GM23338 (cell line): ENCODE measurements at regions not wholly inside any gene's neighbourhood (a gene's known extent, or its start where the extent isn't known, plus 50 kb on each side); places are given as distances from the start of the nearest gene placed in this dataset.

Experiments
- ATAC-seq: fragments of 200-7000 bp; cut with Tn5 transposase; 3 replicates; pipeline ENCODE4 v1.9.1; 2020
- DNase-seq: peaks from one replicate; pipeline ENCODE4 v3.0.0-alpha.2; 2015; ENCODE audit warnings: low spot score
- H2AFZ ChIP-seq: fragments of 200-600 bp; sonication (generic); 2 replicates; pipeline ENCODE4 v1.8.0; 2016; ENCODE audit warnings: antibody characterized with exemption, mild to moderate bottlenecking, moderate library complexity
- H3F3A ChIP-seq: fragments of 200-600 bp; sonication (generic); replicated peaks from 2 replicates; pipeline ENCODE4 v1.8.0; 2017; ENCODE audit warnings: antibody characterized with exemption, mixed run types, low read depth
- H3K27ac ChIP-seq: fragments of 200-600 bp; sonication (generic); 2 replicates; pipeline ENCODE4 v1.6.1; 2016; ENCODE audit warnings: low read depth
- H3K27me3 ChIP-seq: fragments of 200-600 bp; sonication (generic); 2 replicates; pipeline ENCODE4 v1.8.0; 2016; ENCODE audit warnings: mild to moderate bottlenecking, mixed run types, moderate library complexity; ENCODE audit not compliant: insufficient read depth
- H3K36me3 ChIP-seq: fragments of 200-600 bp; sonication (generic); 2 replicates; pipeline ENCODE4 v1.8.0; 2016; ENCODE audit warnings: mild to moderate bottlenecking; ENCODE audit not compliant: insufficient read depth
- H3K4me1 ChIP-seq: fragments of 200-600 bp; sonication (generic); 2 replicates; pipeline ENCODE4 v1.8.0; 2016; ENCODE audit warnings: mild to moderate bottlenecking, moderate library complexity; ENCODE audit not compliant: insufficient read depth
- H3K4me2 ChIP-seq: fragments of 200-600 bp; sonication (generic); 2 replicates; pipeline ENCODE4 v1.7.1; 2017; ENCODE audit warnings: mixed run types
- H3K4me3 ChIP-seq: fragments of 200-600 bp; sonication (generic); 2 replicates; pipeline ENCODE4 v1.6.1; 2016; ENCODE audit warnings: mixed run types
- H3K79me2 ChIP-seq: fragments of 200-600 bp; sonication (generic); replicated peaks from 2 replicates; pipeline ENCODE4 v1.8.0; 2017; ENCODE audit warnings: mild to moderate bottlenecking; ENCODE audit not compliant: insufficient read depth
- H3K9me2 ChIP-seq: fragments of 200-600 bp; sonication (generic); 2 replicates; pipeline ENCODE4 v1.8.0; 2017; ENCODE audit not compliant: insufficient read depth
- H4K20me1 ChIP-seq: fragments of 200-600 bp; sonication (generic); replicated peaks from 2 replicates; pipeline ENCODE4 v1.8.0; 2017; ENCODE audit warnings: mild to moderate bottlenecking; ENCODE audit not compliant: insufficient read depth
- H3K27ac Mint-ChIP-seq: 2 replicates; pipeline ENCODE4 v1.8.0; 2020; ENCODE audit warnings: inconsistent platforms, mild to moderate bottlenecking, moderate library complexity, mixed read lengths
- H3K27me3 Mint-ChIP-seq: 3 replicates; pipeline ENCODE4 v1.8.0; 2022; ENCODE audit warnings: low read depth, mild to moderate bottlenecking, moderate library complexity, mixed read lengths, inconsistent platforms; ENCODE audit not compliant: insufficient read depth, poor library complexity
- H3K36me3 Mint-ChIP-seq: 3 replicates; pipeline ENCODE4 v1.8.0; 2021; ENCODE audit warnings: low read depth, mild to moderate bottlenecking, inconsistent platforms, moderate library complexity, mixed read lengths
- H3K4me1 Mint-ChIP-seq: 3 replicates; pipeline ENCODE4 v1.8.0; 2020; ENCODE audit warnings: mild to moderate bottlenecking, inconsistent platforms, mixed read lengths
- H3K4me3 Mint-ChIP-seq: 3 replicates; pipeline ENCODE4 v1.8.0; 2021; ENCODE audit warnings: moderate library complexity, mild to moderate bottlenecking, inconsistent platforms, mixed read lengths
- H3K9me3 Mint-ChIP-seq: 3 replicates; pipeline ENCODE4 v1.8.0; 2020; ENCODE audit warnings: moderate library complexity, mild to moderate bottlenecking, inconsistent platforms, mixed read lengths
- EZH2 ChIP-seq: fragments of 200-600 bp; sonication (generic); IDR thresholded peaks from one replicate; pipeline ENCODE4 v1.8.0; 2017; ENCODE audit warnings: antibody characterized with exemption, mild to moderate bottlenecking, low read depth; ENCODE audit not compliant: unreplicated experiment
- EZH2phosphoT487 ChIP-seq: fragments of 200-600 bp; sonication (generic); IDR thresholded peaks from one replicate; pipeline ENCODE4 v1.8.1; 2018; ENCODE audit warnings: antibody characterized with exemption; ENCODE audit not compliant: unreplicated experiment
- JUNB ChIP-seq: IDR thresholded peaks from one replicate; pipeline ENCODE4 v1.6.1; 2016; ENCODE audit warnings: antibody characterized with exemption; ENCODE audit not compliant: unreplicated experiment
- POLR2AphosphoS5 ChIP-seq: IDR thresholded peaks from 2 replicates; pipeline ENCODE4 v1.6.1; 2016; ENCODE audit warnings: antibody characterized with exemption, low read depth
- STAT1 ChIP-seq: IDR thresholded peaks from one replicate; pipeline ENCODE4 v1.6.1; 2016; ENCODE audit warnings: antibody characterized with exemption; ENCODE audit not compliant: unreplicated experiment
- ZNF331 ChIP-seq: fragments of 250-450 bp; sonication (Bioruptor Pico); IDR thresholded peaks from 2 replicates; pipeline ENCODE4 v1.5.0; 2020; ENCODE audit warnings: low read depth, mild to moderate bottlenecking, moderate library complexity
- TF ChIP-seq, protein P1 (sequence below), 2 experiments: fragments of 200-600 bp in 1 of 2; sonication (generic) in 1 of 2; conservative IDR thresholded peaks; 2 replicates each; pipeline versions ENCODE4 v1.5.1 to v1.6.1; 2016 to 2017; ENCODE audit warnings: antibody characterized with exemption in 2 of 2, low read depth in 2 of 2, mild to moderate bottlenecking in 2 of 2, moderate library complexity in 1 of 2
- TF ChIP-seq, protein P2 (sequence below): IDR thresholded peaks from one replicate; pipeline ENCODE4 v1.6.1; 2018; ENCODE audit warnings: antibody characterized with exemption; ENCODE audit not compliant: unreplicated experiment

DNA sequence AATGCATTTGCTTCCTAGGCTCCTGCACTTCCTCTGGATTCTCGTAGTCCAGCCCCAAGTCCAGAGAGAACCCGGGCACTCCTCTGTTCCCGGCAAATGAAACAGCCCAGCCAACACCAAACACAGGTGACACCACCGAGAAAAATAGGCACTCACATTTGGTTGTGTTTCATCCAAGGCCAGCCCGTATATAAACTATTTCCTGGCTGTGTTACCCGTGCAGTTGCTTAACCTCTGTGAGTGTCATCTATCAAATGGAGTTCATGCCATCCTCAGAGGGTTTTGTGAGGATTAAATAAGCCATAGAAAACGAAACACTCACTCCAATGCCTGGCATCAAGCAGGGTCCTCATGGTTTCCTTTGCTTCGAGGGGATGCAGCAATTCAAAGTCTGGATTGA lies 115.2 kb downstream of the BOD1 start (continued):
- TF ChIP-seq, protein P1, sequence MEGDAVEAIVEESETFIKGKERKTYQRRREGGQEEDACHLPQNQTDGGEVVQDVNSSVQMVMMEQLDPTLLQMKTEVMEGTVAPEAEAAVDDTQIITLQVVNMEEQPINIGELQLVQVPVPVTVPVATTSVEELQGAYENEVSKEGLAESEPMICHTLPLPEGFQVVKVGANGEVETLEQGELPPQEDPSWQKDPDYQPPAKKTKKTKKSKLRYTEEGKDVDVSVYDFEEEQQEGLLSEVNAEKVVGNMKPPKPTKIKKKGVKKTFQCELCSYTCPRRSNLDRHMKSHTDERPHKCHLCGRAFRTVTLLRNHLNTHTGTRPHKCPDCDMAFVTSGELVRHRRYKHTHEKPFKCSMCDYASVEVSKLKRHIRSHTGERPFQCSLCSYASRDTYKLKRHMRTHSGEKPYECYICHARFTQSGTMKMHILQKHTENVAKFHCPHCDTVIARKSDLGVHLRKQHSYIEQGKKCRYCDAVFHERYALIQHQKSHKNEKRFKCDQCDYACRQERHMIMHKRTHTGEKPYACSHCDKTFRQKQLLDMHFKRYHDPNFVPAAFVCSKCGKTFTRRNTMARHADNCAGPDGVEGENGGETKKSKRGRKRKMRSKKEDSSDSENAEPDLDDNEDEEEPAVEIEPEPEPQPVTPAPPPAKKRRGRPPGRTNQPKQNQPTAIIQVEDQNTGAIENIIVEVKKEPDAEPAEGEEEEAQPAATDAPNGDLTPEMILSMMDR (conservative IDR thresholded peaks at IDR 0.05; ENCODE audit: low read depth in 2 of 2): no peak
- TF ChIP-seq, protein P2, sequence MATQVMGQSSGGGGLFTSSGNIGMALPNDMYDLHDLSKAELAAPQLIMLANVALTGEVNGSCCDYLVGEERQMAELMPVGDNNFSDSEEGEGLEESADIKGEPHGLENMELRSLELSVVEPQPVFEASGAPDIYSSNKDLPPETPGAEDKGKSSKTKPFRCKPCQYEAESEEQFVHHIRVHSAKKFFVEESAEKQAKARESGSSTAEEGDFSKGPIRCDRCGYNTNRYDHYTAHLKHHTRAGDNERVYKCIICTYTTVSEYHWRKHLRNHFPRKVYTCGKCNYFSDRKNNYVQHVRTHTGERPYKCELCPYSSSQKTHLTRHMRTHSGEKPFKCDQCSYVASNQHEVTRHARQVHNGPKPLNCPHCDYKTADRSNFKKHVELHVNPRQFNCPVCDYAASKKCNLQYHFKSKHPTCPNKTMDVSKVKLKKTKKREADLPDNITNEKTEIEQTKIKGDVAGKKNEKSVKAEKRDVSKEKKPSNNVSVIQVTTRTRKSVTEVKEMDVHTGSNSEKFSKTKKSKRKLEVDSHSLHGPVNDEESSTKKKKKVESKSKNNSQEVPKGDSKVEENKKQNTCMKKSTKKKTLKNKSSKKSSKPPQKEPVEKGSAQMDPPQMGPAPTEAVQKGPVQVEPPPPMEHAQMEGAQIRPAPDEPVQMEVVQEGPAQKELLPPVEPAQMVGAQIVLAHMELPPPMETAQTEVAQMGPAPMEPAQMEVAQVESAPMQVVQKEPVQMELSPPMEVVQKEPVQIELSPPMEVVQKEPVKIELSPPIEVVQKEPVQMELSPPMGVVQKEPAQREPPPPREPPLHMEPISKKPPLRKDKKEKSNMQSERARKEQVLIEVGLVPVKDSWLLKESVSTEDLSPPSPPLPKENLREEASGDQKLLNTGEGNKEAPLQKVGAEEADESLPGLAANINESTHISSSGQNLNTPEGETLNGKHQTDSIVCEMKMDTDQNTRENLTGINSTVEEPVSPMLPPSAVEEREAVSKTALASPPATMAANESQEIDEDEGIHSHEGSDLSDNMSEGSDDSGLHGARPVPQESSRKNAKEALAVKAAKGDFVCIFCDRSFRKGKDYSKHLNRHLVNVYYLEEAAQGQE: no peak

DNA sequence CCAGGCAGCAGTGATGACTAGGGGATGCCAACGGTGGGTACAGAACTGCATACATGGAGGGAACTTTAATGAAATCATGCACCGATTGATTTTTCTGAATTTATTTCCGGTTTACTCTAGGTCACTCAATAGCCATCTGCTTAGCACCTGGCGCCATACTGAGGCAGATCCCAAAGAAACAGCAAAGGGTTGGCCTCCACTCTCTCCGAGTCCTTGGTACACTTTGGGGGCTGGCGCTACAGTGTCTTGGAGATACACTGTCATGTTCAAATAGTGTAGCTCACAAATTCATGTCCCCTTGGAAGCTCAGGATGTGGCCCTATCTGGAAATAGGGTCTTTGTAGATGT lies 116.3 kb downstream of the BOD1 start:
- Mint-ChIP-seq H3K4me1 (peaks cover 11% of the 10 kb centered on the region), H3K36me3 (no peaks in the 10 kb centered on the region), H3K4me3 (no peak overlapping the region), H3K27ac (no peak overlapping the region), H3K27me3 (peaks cover 10% of the 10 kb centered on the region), H3K9me3 (no peaks in the 10 kb centered on the region)
- H3K79me2 ChIP-seq: no peaks in the 10 kb centered on the region
- no peak overlapping the region for H3K27ac ChIP-seq
- DNase-seq (no peak), ATAC-seq (no peak)
- no peak overlapping the region for H2AFZ ChIP-seq
- H3K9me2 ChIP-seq: peaks cover 5% of the 10 kb centered on the region; the same call in 1 of the 2 replicates
- no peaks in the 10 kb centered on the region for H3K36me3 ChIP-seq
- H3K4me2 ChIP-seq: no peak overlapping the region
- no peaks in the 10 kb centered on the region for H4K20me1 ChIP-seq
- no peaks in the 10 kb centered on the region for H3K27me3 ChIP-seq
- H3K4me3 ChIP-seq: no peak overlapping the region
- H3F3A ChIP-seq: no peaks in the 10 kb centered on the region
- H3K4me1 ChIP-seq: 0 out of 2 replicates have a peak, but pooled peaks cover 2% of the 10 kb centered on the region
- TF ChIP-seq EZH2 (no peak), EZH2phosphoT487 (no peak), POLR2AphosphoS5 (no peak), STAT1 (no peak), ZNF331 (CRISPR knock-in tag) (no peak), JUNB (no peak)
- TF ChIP-seq, protein P2: no peak
- TF ChIP-seq, protein P1 (conservative IDR thresholded peaks at IDR 0.05; ENCODE audit: low read depth in 2 of 2): no peak
